ENCODE measurements at regions not wholly inside any gene's neighbourhood (a gene's known extent, or its start where the extent isn't known, plus 50 kb on each side); places are given as distances from the start of the nearest gene placed in this dataset.

- intact Hi-C loops (cut with micrococcal nuclease; ENCODE audit: unreplicated experiment), result no loop called here
- Histone ChIP-seq H3K9me3 (ENCODE audit: low read depth, low read length, poor library complexity, severe bottlenecking) (no peaks in the 10 kb centered on the region), H3K36me3 (ENCODE audit: insufficient read depth, low read length, poor library complexity, severe bottlenecking) (no peaks in the 10 kb centered on the region), H3K27ac (ENCODE audit: low read depth, low read length, poor library complexity, severe bottlenecking) (no peak overlapping the region), H3K4me3 (ENCODE audit: low read depth, low read length, poor library complexity, severe bottlenecking) (no peak overlapping the region), H3K27me3 (replicated peaks; ENCODE audit: insufficient read depth, low read depth, low read length, poor library complexity) (peaks cover 3% of the 10 kb centered on the region), H3K4me1 (ENCODE audit: insufficient read depth, low read length, poor library complexity, severe bottlenecking) (no peaks in the 10 kb centered on the region)
- ChIA-PET POLR2A (ENCODE audit: low non-redundant PET) (no interaction called here), CTCF (no interaction called here)
- TF ChIP-seq CTCF (conservative IDR thresholded peaks at IDR 0.05; ENCODE audit: low read depth, low read length), result no peak
- no peak for TF ChIP-seq EZH2 (IDR thresholded peaks at IDR 0.05; ENCODE audit: borderline replicate concordance, low read depth, low read length, poor library complexity, severe bottlenecking)
- no TSS peak for BruUV-seq (replicated peaks)
- DNase-seq (ENCODE audit: low spot score), result no peak
Observed at GRCh38 chr1:199953651-199954050, 73.9 kb upstream of the NR5A2 start.

GRCh38 chr1:199954699-199955098, 72.8 kb upstream of the NR5A2 start:
- H3K4me3 ChIP-seq (ENCODE audit: low read depth, low read length, poor library complexity, severe bottlenecking), result no peak overlapping the region
- CTCF ChIA-PET, result interaction anchor here (0.5 to 0.6 kb wide), 2 partner anchors 352 to 555 kb away, joined by 3 to 4 read pairs; no protein-coding TSS in a partner anchor
- H3K4me1 ChIP-seq (ENCODE audit: insufficient read depth, low read length, poor library complexity, severe bottlenecking), result no peaks in the 10 kb centered on the region
- intact Hi-C loops (cut with micrococcal nuclease; ENCODE audit: unreplicated experiment), result no loop called here
- POLR2A ChIA-PET (ENCODE audit: low non-redundant PET), result no interaction called here
- peak; percentile 53 for TF ChIP-seq CTCF (conservative IDR thresholded peaks at IDR 0.05; ENCODE audit: low read depth, low read length)
- TF ChIP-seq EZH2 (IDR thresholded peaks at IDR 0.05; ENCODE audit: borderline replicate concordance, low read depth, low read length, poor library complexity, severe bottlenecking), result no peak
- no TSS peak for BruUV-seq (replicated peaks)
- H3K27ac ChIP-seq (ENCODE audit: low read depth, low read length, poor library complexity, severe bottlenecking), result no peak overlapping the region
- DNase-seq (ENCODE audit: low spot score), result peak; percentile 16
- H3K9me3 ChIP-seq (ENCODE audit: low read depth, low read length, poor library complexity, severe bottlenecking), result no peaks in the 10 kb centered on the region
- H3K27me3 ChIP-seq (replicated peaks; ENCODE audit: insufficient read depth, low read depth, low read length, poor library complexity), result no peaks in the 10 kb centered on the region
- H3K36me3 ChIP-seq (ENCODE audit: insufficient read depth, low read length, poor library complexity, severe bottlenecking), result no peaks in the 10 kb centered on the region

GRCh38 chr1:199955235-199955634, 72.3 kb upstream of the NR5A2 start:
- no TSS peak for BruUV-seq (replicated peaks)
- Histone ChIP-seq H3K36me3 (ENCODE audit: insufficient read depth, low read length, poor library complexity, severe bottlenecking) (no peaks in the 10 kb centered on the region), H3K27me3 (replicated peaks; ENCODE audit: insufficient read depth, low read depth, low read length, poor library complexity) (no peaks in the 10 kb centered on the region), H3K9me3 (ENCODE audit: low read depth, low read length, poor library complexity, severe bottlenecking) (no peaks in the 10 kb centered on the region), H3K4me3 (ENCODE audit: low read depth, low read length, poor library complexity, severe bottlenecking) (no peak overlapping the region), H3K27ac (ENCODE audit: low read depth, low read length, poor library complexity, severe bottlenecking) (no peak overlapping the region), H3K4me1 (ENCODE audit: insufficient read depth, low read length, poor library complexity, severe bottlenecking) (no peaks in the 10 kb centered on the region)
- intact Hi-C loops (cut with micrococcal nuclease; ENCODE audit: unreplicated experiment), result no loop called here
- DNase-seq (ENCODE audit: low spot score), result no peak
- TF ChIP-seq EZH2 (IDR thresholded peaks at IDR 0.05; ENCODE audit: borderline replicate concordance, low read depth, low read length, poor library complexity, severe bottlenecking) (no peak), CTCF (conservative IDR thresholded peaks at IDR 0.05; ENCODE audit: low read depth, low read length) (no peak)
- POLR2A ChIA-PET (ENCODE audit: low non-redundant PET), result no interaction called here
- CTCF ChIA-PET, result no interaction called here

All from A673 (cell line).